Lower leg skin (tissue), 4 donors: ENCODE measurements at regions not wholly inside any gene's neighbourhood (a gene's known extent, or its start where the extent isn't known, plus 50 kb on each side); places are given as distances from the start of the nearest gene placed in this dataset.

ENCODE experiments used
- DNase-seq, 2 donors: peaks; one replicate each; pipeline ENCODE4 v3.0.0-alpha.2; 2019; ENCODE audit warnings: low spot score in 2 of 2
- H3K4me3 ChIP-seq: fragments of 200-600 bp; sonication (generic); 2 replicates; pipeline ENCODE4 v1.5.1; 2017; ENCODE audit warnings: mild to moderate bottlenecking, low read depth; ENCODE audit not compliant: poor library complexity, severe bottlenecking
- POLR2A ChIP-seq, 2 donors: fragments of 450-650 bp; IDR thresholded peaks; one replicate each; pipeline ENCODE4 v1.6.1; 2016 to 2017; ENCODE audit warnings: antibody characterized with exemption in 2 of 2, mild to moderate bottlenecking in 1 of 2, moderate library complexity in 1 of 2
- WGBS, 2 donors: methylation state at CpG; one replicate each; pipeline ENCODE4 v1.1.5; 2018; 5-methylcytosine and 5-hydroxymethylcytosine counted together
- intact Hi-C: fragments of 100-400 bp; cut with DNase I; formaldehyde crosslinking; loops from one replicate; pipeline ENCODE4 v1.15.0; 2023; ENCODE audit warnings: low total_unique reads
- TF ChIP-seq, protein P1 (sequence below), 3 donors: fragments of 450-650 bp; IDR thresholded peaks; one replicate each; pipeline ENCODE4 v1.5.1; 2016; ENCODE audit warnings: antibody characterized with exemption in 3 of 3, mild to moderate bottlenecking in 3 of 3, moderate library complexity in 2 of 3

DNA sequence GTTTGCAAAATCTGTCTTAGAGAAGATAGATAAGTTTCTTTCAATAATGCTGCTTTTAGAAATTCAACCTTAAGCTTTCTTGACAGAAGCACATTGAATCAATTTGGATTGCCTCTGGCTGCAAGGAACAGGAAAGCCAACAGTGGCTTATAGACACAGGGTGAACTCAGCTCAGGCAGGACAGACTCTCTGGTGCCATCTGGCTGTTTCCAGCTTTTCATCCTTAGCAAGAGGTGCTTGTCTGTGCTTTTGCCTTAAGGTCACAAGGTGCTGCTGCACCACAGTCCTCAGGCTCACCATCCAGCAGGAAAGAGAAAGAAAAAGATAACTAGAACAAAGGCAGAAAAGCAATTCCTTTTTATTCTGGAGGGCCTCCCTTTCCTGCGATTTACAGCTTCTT is 93.7 kb upstream of the ETS2 start:
- TF ChIP-seq POLR2A (IDR thresholded peaks at IDR 0.05), result no peak
- TF ChIP-seq, protein P1, sequence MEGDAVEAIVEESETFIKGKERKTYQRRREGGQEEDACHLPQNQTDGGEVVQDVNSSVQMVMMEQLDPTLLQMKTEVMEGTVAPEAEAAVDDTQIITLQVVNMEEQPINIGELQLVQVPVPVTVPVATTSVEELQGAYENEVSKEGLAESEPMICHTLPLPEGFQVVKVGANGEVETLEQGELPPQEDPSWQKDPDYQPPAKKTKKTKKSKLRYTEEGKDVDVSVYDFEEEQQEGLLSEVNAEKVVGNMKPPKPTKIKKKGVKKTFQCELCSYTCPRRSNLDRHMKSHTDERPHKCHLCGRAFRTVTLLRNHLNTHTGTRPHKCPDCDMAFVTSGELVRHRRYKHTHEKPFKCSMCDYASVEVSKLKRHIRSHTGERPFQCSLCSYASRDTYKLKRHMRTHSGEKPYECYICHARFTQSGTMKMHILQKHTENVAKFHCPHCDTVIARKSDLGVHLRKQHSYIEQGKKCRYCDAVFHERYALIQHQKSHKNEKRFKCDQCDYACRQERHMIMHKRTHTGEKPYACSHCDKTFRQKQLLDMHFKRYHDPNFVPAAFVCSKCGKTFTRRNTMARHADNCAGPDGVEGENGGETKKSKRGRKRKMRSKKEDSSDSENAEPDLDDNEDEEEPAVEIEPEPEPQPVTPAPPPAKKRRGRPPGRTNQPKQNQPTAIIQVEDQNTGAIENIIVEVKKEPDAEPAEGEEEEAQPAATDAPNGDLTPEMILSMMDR (IDR thresholded peaks at IDR 0.05), result no peak
- WGBS, 2 donors, result 82 to 83% methylated on average over 1 of the region's 1 CpG
- DNase-seq, result no peak
- intact Hi-C loops, result no loop called here
- no peak overlapping the region for H3K4me3 ChIP-seq

GRCh38 chr21:38712664-38713063 is 93.1 kb upstream of the ETS2 start:
- intact Hi-C loops, result no loop called here
- no peak for DNase-seq
- no peak for TF ChIP-seq POLR2A (IDR thresholded peaks at IDR 0.05)
- TF ChIP-seq, protein P1 (IDR thresholded peaks at IDR 0.05), result no peak
- 93 to 94% methylated on average over 3 of the region's 3 CpGs for WGBS, 2 donors
- no peak overlapping the region for H3K4me3 ChIP-seq

DNA sequence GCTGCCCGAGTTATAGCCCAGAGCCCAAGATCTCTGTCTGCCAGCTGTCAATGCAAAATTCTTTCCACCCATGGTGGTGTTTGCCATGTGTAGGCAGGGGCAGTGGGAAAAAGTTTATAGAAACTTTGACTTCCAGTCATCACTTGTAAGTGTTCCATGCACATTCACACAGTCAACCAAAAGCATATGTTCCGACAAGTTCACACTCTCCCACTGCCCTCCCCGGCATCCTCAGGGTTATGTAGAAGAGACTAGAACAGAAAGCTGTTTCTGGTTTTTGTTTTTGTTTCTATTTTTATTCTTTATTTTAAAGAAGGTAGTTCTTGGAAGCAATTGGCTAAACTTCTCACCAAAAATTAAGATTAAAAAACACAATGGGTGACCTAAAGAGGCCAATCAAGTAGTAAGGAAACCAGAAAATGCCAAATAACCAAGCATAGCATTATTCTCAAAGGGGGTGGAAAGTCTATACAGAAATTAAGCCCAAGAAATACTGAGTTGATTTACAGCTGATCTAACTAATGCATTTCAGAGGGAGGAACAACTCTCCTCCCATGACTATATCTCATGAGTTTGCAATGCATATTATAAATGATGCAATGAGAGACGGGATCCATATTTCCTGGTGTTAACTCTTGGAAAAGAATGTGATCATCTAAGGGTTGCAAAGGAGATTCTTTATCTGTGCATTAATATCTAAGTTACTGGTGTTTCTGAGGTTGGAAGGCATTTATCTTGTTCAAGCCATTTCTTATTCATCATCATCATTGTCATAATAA is 91.5 kb upstream of the ETS2 start:
- no peak for DNase-seq
- TF ChIP-seq, protein P1 (IDR thresholded peaks at IDR 0.05), result no peak
- no peak for TF ChIP-seq POLR2A (IDR thresholded peaks at IDR 0.05)
- H3K4me3 ChIP-seq, result no peak overlapping the region
- 58 to 61% methylated on average over 4 of the region's 4 CpGs for WGBS, 2 donors
- intact Hi-C loops, result no loop called here

DNA sequence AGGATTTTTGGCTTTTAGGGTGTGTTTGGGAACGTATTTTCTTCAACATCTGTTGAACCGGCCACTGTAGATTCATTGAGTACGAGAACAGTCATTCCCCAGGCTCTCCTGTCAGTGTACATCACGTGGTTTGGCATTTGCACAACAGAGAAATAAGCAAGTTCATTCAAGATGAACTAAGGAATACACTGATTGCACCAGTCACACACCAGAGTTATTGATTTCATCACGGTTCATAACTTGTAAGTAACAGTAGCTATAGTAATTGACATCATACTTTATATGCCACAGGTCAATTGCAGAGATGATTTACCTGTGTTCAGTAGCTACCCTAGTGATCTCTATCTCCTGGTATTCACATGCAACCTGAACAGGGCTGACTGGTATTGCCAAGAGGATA is 90.7 kb upstream of the ETS2 start:
- 32 to 34% methylated on average over 5 of the region's 5 CpGs for WGBS, 2 donors
- no peak overlapping the region for H3K4me3 ChIP-seq
- TF ChIP-seq POLR2A (IDR thresholded peaks at IDR 0.05), result no peak
- TF ChIP-seq, protein P1 (IDR thresholded peaks at IDR 0.05), result no peak
- no peak for DNase-seq
- intact Hi-C loops, result no loop called here

GRCh38 chr21:38716088-38716487 is 89.6 kb upstream of the ETS2 start:
- 82 to 87% methylated on average over 2 of the region's 2 CpGs for WGBS, 2 donors
- no peak overlapping the region for H3K4me3 ChIP-seq
- TF ChIP-seq, protein P1 (IDR thresholded peaks at IDR 0.05), result no peak
- no peak for TF ChIP-seq POLR2A (IDR thresholded peaks at IDR 0.05)
- DNase-seq, result no peak
- intact Hi-C loops, result no loop called here

- no peak for DNase-seq
- intact Hi-C loops, result no loop called here
- no peak overlapping the region for H3K4me3 ChIP-seq
- TF ChIP-seq, protein P1 (IDR thresholded peaks at IDR 0.05), result no peak
- no peak for TF ChIP-seq POLR2A (IDR thresholded peaks at IDR 0.05)
- WGBS, 2 donors, result 82 to 90% methylated on average over 5 of the region's 5 CpGs
These were observed 88.8 kb upstream of the ETS2 start for GRCh38 chr21:38716942-38717341.
